NCI-H2081 (cell line): ENCODE measurements at regions not wholly inside any gene's neighbourhood (a gene's known extent, or its start where the extent isn't known, plus 50 kb on each side); places are given as distances from the start of the nearest gene placed in this dataset.
"Not testable (repeated sequence)": the region's sequence is repeated elsewhere in the genome, so short reads cannot be mapped to it uniquely, and the experiment has no call there.

Experiments used
- DNase-seq, 2 experiments: peaks; one replicate each; lab custom pipeline; 2025; lab: John Stamatoyannopoulos, UW

GRCh38 chr1:64361974-64362373, 108.0 kb upstream of the CACHD1 start:
- DNase-seq = no peak

GRCh38 chr1:64363111-64363510, 106.8 kb upstream of the CACHD1 start:
- no peak for DNase-seq

GRCh38 chr1:64363616-64364015, 106.3 kb upstream of the CACHD1 start:
- DNase-seq = no peak

- no peak for DNase-seq
These were observed 103.1 kb upstream of the CACHD1 start for GRCh38 chr1:64366821-64367220.

- no peak for DNase-seq
These were observed 101.6 kb upstream of the CACHD1 start for GRCh38 chr1:64368344-64368743.

GRCh38 chr1:64378826-64379225, 91.1 kb upstream of the CACHD1 start:
- DNase-seq = no peak

GRCh38 chr1:64387389-64388285, 82.3 kb upstream of the CACHD1 start:
- no peak for DNase-seq

GRCh38 chr1:64388336-64388735, 81.6 kb upstream of the CACHD1 start:
- DNase-seq = no peak

GRCh38 chr1:64392109-64392508, 77.8 kb upstream of the CACHD1 start:
- no peak for DNase-seq

- no peak for DNase-seq
These were observed 76.1 kb upstream of the CACHD1 start for GRCh38 chr1:64393790-64394189.

- no peak for DNase-seq
These were observed 73.1 kb upstream of the CACHD1 start for GRCh38 chr1:64396817-64397216.

GRCh38 chr1:64397541-64397940, 72.4 kb upstream of the CACHD1 start:
- DNase-seq = no peak

GRCh38 chr1:64398936-64399335, 71.0 kb upstream of the CACHD1 start:
- DNase-seq = no peak

- no peak for DNase-seq
These were observed 68.6 kb upstream of the CACHD1 start for GRCh38 chr1:64401285-64401684.

- DNase-seq = no peak
These were observed 66.6 kb upstream of the CACHD1 start for GRCh38 chr1:64403331-64403730.

- DNase-seq = no peak
These were observed 65.7 kb upstream of the CACHD1 start for GRCh38 chr1:64404202-64404601.

GRCh38 chr1:64405833-64406232, 64.1 kb upstream of the CACHD1 start:
- no peak for DNase-seq

- no peak for DNase-seq
These were observed 59.7 kb upstream of the CACHD1 start for GRCh38 chr1:64410217-64410616.

GRCh38 chr1:64414855-64415546, 54.9 kb upstream of the CACHD1 start:
- DNase-seq = not testable (repeated sequence)

- DNase-seq = no peak
These were observed 52.1 kb upstream of the CACHD1 start for GRCh38 chr1:64417803-64418202.
